ENCODE measurements at regions not wholly inside any gene's neighbourhood (a gene's known extent, or its start where the extent isn't known, plus 50 kb on each side); places are given as distances from the start of the nearest gene placed in this dataset.

- no peak for TF ChIP-seq EZH2 (IDR thresholded peaks at IDR 0.05)
- no peak for TF ChIP-seq POLR2AphosphoS5 (IDR thresholded peaks at IDR 0.05; ENCODE audit: borderline replicate concordance, low read depth, low read length)
Measured at GRCh38 chr16:79869304-79870015, 268.9 kb upstream of the MAF start.
